TTC549 (cell line): ENCODE measurements at regions not wholly inside any gene's neighbourhood (a gene's known extent, or its start where the extent isn't known, plus 50 kb on each side); places are given as distances from the start of the nearest gene placed in this dataset.

Experiments
- FAIRE-seq: peaks from 2 replicates; lab custom pipeline; 2012; peaks lifted over from hg19 to GRCh38; lab: Jason Lieb, UNC

- FAIRE-seq, result no peak
These were observed 107.2 kb upstream of the KCNH7 start for GRCh38 chr2:162945785-162946184.

GRCh38 chr2:162938387-162938786 is 99.8 kb upstream of the KCNH7 start:
- no peak for FAIRE-seq

- no peak for FAIRE-seq
These were observed 95.6 kb upstream of the KCNH7 start for GRCh38 chr2:162934191-162934590.

- no peak for FAIRE-seq
These were observed 93.8 kb upstream of the KCNH7 start for GRCh38 chr2:162932416-162932815.

- FAIRE-seq, result no peak
These were observed 91.0 kb upstream of the KCNH7 start for GRCh38 chr2:162929571-162929970.

- FAIRE-seq, result no peak
These were observed 89.8 kb upstream of the KCNH7 start for GRCh38 chr2:162928356-162928755.

GRCh38 chr2:162926907-162927306 is 88.3 kb upstream of the KCNH7 start:
- FAIRE-seq, result no peak

GRCh38 chr2:162926501-162926900 is 87.9 kb upstream of the KCNH7 start:
- FAIRE-seq, result no peak

- no peak for FAIRE-seq
These were observed 87.0 kb upstream of the KCNH7 start for GRCh38 chr2:162925595-162925994.

GRCh38 chr2:162919111-162919510 is 80.5 kb upstream of the KCNH7 start:
- no peak for FAIRE-seq

- FAIRE-seq, result no peak
These were observed 79.1 kb upstream of the KCNH7 start for GRCh38 chr2:162917626-162918025.

GRCh38 chr2:162916286-162916801 is 77.8 kb upstream of the KCNH7 start:
- FAIRE-seq, result no peak

GRCh38 chr2:162915858-162916257 is 77.3 kb upstream of the KCNH7 start:
- no peak for FAIRE-seq

GRCh38 chr2:162914161-162914560 is 75.6 kb upstream of the KCNH7 start:
- no peak for FAIRE-seq

- no peak for FAIRE-seq
These were observed 74.2 kb upstream of the KCNH7 start for GRCh38 chr2:162912787-162913186.

- no peak for FAIRE-seq
These were observed 70.0 kb upstream of the KCNH7 start for GRCh38 chr2:162908567-162908966.

- FAIRE-seq, result peak; percentile 90
These were observed 52.2 kb upstream of the KCNH7 start for GRCh38 chr2:162890690-162891311.

- no peak for FAIRE-seq
These were observed 50.1 kb upstream of the KCNH7 start for GRCh38 chr2:162888652-162889051.
